NCI-H2081 (cell line): ENCODE measurements at regions not wholly inside any gene's neighbourhood (a gene's known extent, or its start where the extent isn't known, plus 50 kb on each side); places are given as distances from the start of the nearest gene placed in this dataset.

Experiments used
- DNase-seq, 2 experiments: peaks; one replicate each; lab custom pipeline; 2025; lab: John Stamatoyannopoulos, UW

DNA sequence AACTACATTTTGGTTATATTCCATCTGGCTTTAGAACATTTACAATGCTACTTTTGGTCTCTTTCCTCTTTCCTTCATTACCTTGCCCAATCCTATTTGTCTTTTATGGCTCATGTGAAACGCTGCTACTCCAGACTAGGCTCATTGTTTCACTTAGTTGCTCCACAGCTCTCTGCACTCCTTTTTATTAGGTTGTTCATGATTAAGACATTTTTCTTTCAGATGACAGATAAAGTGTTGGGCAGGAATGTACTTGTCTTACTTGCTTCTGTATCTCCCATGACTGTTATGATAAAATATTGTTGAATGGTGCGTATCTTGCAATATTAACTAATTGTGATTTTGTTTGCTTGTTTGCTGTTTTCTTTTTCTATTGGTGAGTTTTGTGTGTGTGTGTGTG, 1532.3 kb downstream of the KCNT2 start:
- DNase-seq: no peak

DNA sequence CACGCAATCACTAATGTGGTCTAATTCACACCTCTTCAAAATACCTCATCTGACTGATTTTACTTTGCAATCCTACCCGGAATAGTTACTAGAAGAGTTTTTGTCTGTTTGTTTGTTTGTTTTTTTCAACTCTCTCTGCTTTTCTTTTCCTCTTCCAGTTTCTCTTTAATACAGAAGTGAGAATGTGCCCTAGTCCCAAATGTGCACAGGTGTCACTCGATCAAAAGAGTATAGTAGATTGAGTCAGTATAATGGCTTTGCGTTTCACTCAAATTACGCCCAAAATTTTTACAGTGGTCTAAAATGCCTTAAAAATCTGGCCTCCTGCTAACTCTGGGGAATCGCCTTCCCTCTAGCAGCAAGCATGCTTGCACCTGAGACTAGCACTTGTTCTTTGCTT, 1536.8 kb downstream of the KCNT2 start:
- no peak for DNase-seq

DNA sequence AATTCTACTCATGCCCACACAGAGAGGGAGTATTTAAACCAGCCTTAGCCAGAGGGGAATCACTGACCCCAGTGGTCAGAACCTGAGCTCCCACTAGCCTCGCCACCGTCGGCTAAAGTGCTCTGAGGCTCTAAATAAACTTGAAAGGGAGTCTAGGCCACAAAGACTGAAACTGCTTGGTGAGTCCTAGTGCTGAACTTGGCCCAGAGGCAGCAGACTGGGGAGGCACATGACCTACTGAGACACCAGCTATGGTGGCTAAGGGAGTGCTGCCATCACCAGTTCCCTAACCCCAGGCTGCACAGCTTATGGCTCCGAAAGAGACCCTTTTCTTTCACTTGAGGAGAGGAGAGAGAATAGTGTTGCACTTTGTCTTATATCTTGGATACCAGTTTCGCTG, 1542.8 kb downstream of the KCNT2 start:
- no peak for DNase-seq

DNA sequence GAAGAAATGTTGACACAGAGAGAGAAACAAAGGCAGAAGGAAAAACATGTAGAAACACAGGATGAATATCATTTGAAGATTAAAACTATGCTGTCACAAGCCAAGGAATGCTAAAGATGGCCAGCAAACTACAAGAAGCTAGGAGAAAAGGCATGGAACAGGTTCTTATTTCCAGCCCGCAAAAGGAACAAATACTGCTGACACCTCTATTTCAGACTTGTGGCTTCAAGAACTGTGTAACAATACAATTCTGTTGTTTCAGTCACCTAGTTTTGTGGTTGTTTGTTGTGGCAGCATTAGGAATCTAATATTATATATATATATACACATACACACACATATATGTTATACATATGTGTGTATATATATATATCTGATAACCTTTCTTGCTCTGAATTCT, 1543.9 kb downstream of the KCNT2 start:
- no peak for DNase-seq

DNA sequence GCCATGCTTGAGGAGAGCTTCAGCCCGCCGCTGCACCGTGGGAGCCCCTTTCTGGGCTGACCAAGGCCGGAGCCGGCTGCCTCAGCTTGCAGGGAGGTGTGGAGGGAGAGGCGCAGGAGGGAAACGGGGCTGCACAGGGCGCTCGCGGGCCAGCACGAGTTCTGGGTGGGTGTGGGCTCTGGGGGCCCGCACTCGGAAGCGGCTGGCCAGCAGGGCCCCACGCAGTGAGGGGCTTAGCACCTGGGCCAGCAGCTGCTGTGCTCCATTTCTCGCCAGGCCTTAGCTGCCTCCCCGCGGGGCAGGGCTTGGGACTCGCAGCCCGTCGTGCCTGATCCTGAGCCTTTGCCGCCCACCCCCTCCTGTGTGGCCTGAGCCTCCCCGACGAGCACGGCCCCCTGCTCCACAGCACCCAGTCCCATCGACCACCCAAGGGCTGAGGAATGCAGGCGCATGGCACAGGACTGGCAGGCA, 1554.0 kb downstream of the KCNT2 start:
- no peak for DNase-seq

DNA sequence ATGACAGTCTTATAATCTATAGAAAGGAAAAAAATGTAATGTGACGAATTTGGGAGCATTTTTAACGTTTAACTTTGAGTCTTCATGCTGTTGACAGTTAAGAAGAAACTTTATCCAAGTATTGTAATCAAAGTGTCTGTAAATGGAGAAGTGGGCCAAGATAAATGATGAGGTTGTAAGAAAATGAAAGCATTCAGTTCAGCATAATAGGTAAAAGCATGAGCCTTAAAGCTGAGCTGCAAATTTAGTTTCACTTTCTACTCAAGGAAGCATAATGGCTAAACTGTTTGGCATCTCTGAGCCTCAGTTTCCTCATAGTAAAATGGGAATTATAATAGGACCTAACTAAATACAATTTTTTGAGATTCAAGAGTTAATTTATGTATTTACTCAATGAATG, 1554.8 kb downstream of the KCNT2 start:
- DNase-seq: no peak

DNA sequence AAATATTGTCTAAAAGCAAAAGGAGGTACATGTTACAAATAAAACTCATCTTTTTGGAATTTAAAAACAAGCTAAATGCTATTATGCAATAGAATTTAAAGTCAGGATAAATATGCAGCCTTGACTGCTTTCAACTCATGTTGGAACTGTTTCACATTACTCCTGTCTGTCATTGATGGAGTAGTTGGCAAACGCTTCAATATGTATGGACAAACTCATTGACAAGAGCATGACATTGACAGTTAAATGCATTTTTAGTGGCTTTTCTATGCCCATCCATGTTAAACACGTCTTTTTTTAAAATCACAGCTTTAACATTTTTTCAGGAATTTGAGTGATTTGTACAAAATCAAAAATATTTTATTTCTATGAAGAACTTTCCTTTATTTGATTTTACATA, 1560.5 kb downstream of the KCNT2 start:
- DNase-seq: no peak

DNA sequence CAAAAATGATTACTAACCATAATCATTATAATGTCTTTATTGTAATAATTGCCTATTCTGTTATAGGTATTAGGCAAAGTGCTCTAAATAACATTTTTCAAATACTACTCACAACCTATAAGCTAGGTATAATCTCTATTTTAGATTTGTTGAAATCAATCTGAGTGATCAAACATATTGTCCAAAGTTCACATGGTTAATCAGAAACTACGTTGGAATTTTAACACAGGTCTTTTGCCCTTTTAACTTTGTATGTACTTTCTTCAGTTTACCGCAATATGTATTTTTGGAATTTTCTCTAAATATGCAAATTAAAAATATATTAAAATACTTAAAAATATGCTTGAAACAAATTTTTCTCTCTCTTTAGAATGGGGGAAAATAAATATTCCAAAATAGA, 1563.2 kb downstream of the KCNT2 start:
- no peak for DNase-seq

DNA sequence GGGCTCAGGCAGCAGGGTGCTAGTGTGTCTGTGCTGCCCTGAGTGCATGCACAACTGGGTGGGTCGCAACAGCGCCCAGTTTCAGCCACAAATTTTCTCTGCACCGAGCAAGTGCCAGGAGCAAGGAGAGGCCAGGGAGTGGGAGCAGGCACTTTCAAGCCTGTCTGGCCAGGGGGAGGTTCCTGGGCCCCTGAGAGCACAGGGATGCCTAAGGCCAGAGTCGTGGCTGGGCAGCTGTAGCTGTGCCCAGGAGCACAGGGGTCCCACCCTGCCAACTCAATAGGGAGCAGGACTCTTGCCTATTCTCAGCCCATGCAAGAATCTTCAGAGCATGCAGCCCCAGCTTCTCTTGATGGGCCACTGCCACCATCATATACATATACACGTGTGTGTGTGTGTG, 1577.4 kb downstream of the KCNT2 start:
- DNase-seq: no peak

DNA sequence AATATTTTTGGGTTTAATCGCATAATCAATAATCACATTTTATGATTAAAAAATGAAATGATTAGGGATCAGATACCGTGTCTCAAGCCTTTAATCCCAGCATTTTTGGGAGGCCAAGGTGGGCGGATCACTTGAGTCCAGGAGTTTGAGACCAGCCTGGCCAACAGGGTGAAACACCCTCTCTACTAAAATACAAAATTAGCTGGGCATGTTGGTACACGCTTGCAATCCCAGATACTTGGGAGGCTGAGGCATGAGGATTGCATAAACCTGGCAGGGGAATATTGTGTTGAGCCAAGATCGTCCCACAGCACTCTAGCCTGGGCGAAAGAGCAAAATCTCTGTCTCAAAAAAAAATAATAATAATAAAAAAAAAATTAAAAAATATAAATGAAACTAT, 1581.4 kb downstream of the KCNT2 start:
- no peak for DNase-seq

DNA sequence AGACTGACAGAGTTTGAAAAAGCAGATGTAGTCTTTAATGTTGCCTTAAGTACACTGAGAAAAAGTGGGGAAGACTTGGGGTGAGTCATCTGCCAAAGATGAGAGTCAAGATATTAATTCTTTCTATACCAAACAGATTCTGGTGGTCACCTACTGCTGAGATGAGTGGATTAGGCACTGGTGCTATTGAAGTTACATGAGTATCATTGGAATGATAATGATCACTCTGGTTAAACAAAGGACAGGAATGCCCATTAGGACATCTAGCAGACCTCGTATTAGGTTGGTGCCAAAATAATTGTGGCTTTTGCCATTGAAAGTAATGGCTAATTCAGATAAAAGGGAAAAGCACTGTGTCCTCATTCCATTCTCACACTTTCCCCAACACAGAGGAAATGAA, 1588.9 kb downstream of the KCNT2 start:
- no peak for DNase-seq

DNA sequence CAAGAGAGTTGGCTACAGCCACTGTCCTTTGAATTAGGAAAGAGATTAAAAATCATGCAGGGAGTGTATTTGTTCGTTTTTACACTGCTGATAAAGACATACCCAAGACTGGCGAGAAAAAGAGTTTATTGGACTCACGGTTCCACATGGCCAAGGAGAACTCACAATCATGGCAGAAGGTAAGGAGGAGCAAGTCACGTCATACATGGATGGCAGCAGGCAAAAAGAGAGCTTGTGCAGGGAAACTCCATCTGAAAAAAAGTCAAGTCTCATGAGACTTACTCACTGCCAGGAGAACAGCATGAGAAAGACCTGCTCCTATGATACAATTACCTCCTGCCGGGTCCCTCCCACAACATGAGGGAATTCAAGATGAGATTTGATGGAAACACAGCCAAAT, 1595.2 kb downstream of the KCNT2 start:
- no peak for DNase-seq

DNA sequence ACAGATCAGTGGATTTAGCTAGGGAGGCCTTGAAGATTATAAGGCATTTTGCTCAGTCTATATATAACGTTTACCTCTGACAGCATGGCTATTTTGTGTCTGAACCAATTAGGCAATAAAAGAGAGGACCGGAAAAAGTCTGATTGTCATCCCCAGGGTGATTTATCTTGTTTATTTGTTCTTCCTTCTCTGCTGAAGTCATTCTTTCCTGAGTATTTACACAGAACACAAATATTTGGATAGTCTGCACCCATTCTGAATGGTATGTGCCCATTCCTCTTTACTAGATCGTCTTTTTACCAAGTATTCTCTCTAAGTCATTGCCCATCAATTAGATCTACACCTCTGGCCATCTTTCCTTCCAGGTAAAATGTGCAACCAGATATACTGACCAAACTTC, 1602.9 kb downstream of the KCNT2 start:
- peak; percentile 9 to 18 for DNase-seq

DNA sequence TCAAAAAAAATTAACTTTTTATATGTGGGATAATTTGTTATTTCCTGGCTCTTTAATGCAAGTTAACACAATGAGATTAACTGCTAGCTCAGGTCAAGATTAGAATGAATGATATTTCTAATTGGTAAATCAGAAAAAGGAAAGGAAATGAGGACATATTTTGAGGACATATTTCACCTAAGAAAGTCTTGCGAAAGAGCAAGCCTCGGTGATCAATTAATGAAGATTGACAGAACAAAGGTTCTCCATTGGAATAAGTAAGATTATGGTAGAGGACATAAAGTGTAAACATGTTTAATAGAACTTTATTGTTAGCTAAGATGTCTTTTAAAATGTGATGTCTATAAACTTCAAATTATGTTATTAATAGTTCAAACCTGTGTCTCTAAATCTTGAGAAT, 1617.8 kb downstream of the KCNT2 start:
- no peak for DNase-seq

DNA sequence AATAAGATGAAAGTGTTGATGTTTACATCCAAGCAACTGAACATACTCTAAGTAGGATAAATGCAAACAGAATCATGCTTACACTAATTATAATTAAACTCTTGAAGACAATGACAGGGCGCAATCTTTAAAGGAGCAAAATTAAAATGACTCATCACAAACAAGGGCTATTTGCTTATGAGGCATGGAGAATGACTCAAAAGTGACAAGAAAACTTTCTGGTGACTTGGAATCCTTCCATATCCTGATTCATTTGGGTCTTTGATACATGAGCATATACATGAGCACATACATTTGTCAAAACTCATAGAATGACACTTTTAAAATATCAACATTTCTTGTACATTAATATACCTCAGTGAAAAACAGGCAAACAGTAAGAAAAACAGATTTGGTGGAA, 1632.3 kb downstream of the KCNT2 start:
- no peak for DNase-seq

DNA sequence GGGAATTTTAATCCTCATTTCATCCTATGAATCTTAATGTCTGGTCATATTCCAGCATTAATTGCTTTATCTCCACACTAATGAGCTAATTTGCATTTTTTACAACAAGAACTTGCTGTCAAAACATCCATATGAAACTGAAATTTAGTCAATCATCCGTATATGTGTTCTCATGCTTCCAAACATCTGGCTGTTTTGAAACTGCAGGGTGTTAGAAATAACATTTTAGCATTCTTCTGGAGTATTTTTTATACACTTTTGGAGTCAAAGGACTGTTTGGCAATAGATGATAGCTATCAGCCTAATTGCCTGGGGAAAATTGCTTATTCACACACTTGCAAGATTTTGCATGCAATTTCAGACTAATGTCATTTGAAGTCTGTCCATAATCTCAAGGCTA, 1639.3 kb downstream of the KCNT2 start:
- no peak for DNase-seq

DNA sequence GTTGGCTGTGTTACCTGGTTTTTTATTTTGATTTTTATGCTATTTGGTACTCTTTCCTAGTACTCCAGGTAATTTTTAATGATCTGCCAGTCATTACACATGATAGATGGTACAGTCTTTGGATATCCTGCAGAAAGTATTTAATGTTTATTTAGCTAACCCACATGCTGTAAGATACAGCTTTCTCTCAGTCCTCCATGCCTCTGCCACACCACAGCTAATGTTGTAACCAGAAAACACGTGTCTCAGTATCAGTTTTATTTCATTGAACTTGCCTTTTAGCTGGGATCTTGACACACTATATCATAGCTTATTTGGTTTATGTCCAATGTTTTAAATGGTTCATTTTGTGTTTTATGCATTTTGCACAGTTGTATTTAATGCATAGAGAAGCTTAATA, 1648.4 kb downstream of the KCNT2 start:
- DNase-seq: no peak

DNA sequence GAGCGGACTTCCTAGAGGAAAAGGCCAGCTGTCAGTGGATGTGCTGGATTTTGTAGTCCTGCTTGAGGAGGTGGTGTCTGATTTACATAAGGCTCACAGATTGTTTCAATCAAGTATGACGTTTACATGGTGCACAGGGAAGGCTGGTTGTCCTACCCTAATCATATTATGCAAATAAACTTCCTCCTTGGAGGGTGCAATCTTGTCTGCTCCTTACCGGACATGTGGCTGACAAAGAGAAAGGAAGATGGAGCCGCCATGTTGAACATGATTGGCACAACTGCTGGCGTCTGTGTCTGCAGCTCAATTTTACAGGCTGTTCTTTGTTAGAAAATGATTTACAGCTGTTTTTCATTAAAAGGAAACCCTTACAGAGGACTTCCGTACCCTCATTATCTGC, 1656.1 kb downstream of the KCNT2 start:
- no peak for DNase-seq

DNA sequence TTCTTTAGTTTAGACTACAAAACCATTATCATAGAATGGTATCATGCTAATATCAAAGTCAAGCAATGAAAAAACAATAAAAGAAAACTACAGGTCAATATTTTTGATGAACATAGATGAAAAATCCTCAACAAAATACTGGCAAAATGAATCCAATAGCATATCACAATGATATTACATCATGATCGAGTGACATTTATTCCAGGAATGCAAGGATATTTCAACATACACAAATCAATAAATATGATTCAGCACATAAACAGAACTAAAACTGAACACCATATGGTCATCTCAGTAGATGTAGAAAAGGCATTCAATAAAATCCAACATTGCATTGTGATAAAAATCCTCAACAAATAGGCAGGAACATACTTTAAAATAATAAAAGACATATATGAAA, 1657.7 kb downstream of the KCNT2 start:
- DNase-seq: no peak

DNA sequence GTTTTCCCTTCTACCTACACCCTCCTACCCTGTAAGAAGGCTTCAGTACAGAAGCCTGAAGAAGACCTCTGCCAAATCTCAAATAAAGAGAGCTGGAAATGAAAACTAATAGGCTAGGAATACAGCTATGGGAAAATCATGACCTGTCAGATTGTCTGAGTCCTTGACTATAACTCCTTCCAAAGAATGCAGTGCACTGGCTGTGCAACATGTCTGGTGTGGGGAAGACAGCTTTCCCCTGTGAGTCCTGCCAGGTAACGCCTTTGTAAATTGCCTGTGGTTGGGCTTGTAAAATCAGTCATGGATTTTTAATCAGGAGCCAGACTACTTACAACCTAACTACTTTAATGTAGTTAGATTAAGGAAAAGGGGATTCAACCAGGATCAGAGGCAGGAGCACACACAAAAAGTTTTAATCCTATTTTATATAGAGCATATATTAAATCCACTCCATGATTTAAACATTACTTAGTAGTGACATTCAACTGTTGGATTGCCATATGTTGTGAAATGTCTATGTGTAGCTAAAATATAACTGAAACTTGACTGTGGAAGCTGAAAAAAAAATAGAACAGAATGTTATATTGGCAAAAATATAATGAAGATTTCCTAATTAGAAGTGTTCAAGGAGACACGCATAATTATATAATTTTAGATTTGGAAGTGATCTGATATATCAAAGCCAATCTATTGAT, 1667.8 kb downstream of the KCNT2 start:
- DNase-seq: no peak

DNA sequence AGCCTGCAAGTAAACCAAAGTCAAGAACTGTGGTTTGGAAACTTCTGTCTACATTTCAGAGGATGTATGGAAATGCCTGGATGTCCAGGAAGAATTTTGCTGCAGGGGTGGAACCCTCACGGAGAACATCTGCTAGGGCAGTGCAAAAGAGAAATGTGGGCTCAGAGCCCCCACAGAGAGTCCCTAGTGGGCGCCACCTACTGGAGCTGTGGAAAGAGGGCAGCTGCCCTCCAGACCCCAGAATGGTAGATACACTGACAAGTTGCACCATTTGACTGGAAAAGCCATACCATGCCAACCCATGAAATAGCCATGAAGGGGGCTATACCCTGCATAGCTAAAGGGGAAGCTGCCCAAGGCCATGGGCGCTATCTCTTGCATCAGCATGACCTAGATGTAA, 1672.4 kb downstream of the KCNT2 start:
- no peak for DNase-seq

DNA sequence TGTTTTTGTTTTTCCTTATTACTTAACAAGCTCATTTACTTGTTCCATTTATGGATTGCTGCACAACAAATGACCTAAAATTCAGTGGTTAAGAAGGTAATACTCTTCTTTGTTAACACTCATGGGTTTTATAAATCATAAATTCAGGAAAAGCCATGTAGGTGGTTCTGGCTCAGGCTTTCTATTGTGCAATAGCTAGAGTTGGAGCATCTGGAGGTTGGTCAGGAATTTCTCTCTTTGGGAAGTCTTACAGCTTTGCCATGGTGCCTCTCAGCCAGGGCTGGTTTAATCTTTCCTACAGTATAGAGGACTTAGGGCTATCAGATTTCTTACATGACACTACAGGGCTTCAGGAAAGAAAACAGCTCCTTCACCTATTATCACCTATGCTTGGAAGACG, 1677.1 kb downstream of the KCNT2 start:
- no peak for DNase-seq

DNA sequence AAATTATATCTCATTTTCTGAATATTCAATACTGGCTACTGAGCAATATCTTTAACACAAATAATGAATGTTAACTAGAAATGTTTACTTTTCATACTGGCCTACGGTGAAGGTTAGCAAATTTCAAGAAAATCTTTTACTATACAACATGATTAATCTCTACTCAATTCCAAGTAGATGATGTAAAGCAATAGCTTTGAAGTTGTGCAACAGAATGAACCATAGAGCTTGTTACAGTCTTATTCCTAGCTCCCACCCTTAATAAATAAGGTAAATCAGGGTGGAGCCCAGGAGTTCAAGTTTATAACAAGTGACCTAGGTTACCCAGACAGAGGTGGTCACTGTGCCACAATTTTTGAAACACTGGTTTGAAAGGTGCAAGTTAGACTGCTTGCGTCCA, 1678.1 kb downstream of the KCNT2 start:
- DNase-seq: no peak

DNA sequence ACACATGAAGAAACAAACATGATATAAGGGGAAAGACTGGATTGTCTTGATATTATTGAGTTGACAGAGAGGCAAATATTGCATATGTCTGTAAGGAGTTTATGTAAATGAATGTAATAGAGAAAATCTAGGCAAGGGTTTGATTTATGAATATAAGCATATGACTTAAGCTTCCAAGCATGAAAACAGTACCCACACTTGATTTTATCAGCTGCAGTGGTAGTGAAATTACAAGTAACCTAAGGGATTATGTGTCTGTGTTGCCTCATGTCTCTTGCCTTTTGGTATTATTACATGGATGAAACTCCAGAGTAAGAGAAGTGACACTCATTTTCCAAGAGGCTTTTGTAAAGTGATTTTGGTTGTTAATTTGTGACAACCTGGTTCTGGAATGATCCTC, 1678.9 kb downstream of the KCNT2 start:
- DNase-seq: no peak

DNA sequence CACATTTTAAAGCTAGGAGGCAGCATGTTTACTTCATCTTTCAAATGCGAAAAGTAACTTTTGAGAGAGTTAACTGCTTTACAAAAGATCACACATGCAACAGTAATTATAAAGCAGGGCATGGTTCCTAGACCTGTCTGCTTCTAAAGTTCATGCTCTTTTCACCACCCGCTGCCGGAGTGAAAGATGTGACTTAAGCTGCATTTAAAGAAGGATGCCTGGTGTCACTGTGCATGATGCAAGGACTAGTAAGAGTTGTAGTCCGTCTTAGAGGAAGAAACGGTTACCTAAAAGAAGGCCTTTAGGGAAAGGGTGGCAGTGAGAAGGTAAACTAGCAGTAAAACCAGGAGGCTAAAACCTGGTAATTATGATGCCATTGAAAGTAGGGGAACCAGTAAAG, 1689.1 kb downstream of the KCNT2 start:
- no peak for DNase-seq
